Panc1 (cell line): ENCODE measurements at regions not wholly inside any gene's neighbourhood (a gene's known extent, or its start where the extent isn't known, plus 50 kb on each side); places are given as distances from the start of the nearest gene placed in this dataset.

ENCODE experiments used
- ATAC-seq: fragments of 200-7000 bp; cut with Tn5 transposase; 2 replicates; pipeline ENCODE4 v1.9.1; 2020; ENCODE audit warnings: mild to moderate bottlenecking, moderate library complexity
- BruUV-seq: library from RNA; stranded (reverse); fragments of 400-500 nt; replicated peaks from 2 replicates; lab custom pipeline; 2021; lab: Mats Ljungman, UMichigan
- CTCF ChIA-PET: fragments of 300-600 bp; sonication (Branson Sonifier 250); formaldehyde crosslinking; loops from one replicate; lab custom pipeline; 2022; ENCODE audit warnings: antibody characterized with exemption; lab: Charles Lee
- POLR2A ChIA-PET: fragments of 300-600 bp; sonication (Branson Sonifier 250); formaldehyde crosslinking; loops from one replicate; lab custom pipeline; 2022; ENCODE audit warnings: antibody characterized with exemption; lab: Charles Lee
- DNase-seq: peaks from one replicate; pipeline ENCODE4 v3.0.0-alpha.2; 2010; ENCODE audit warnings: low read depth, low spot score
- H3K27ac ChIP-seq: 2 replicates; pipeline ENCODE4 v1.5.1; 2011; ENCODE audit warnings: mild to moderate bottlenecking, low read length, inconsistent platforms
- H3K27me3 ChIP-seq: fragments of 200-500 bp; sonication (Bioruptor generic); 2 replicates; pipeline ENCODE4 v1.6.0; 2014; ENCODE audit warnings: low read length, inconsistent platforms; ENCODE audit not compliant: control insufficient read depth, insufficient read depth
- H3K36me3 ChIP-seq: fragments of 200-500 bp; sonication (Bioruptor generic); 2 replicates; pipeline ENCODE4 v1.5.1; 2014; ENCODE audit warnings: inconsistent platforms, mild to moderate bottlenecking, low read length, moderate library complexity; ENCODE audit not compliant: control insufficient read depth, insufficient read depth
- H3K4me1 ChIP-seq: 2 replicates; pipeline ENCODE4 v1.5.1; 2011; ENCODE audit warnings: inconsistent platforms, mild to moderate bottlenecking, low read length, moderate library complexity; ENCODE audit not compliant: control insufficient read depth, insufficient read depth
- H3K4me3 ChIP-seq, 2 experiments: 2 replicates each; pipeline ENCODE4 v1.5.1; 2011 to 2012; ENCODE audit warnings: low read depth in 2 of 2, low read length in 2 of 2, mild to moderate bottlenecking in 2 of 2, inconsistent platforms in 1 of 2, moderate library complexity in 1 of 2
- H3K9me3 ChIP-seq: fragments of 200-500 bp; sonication (Bioruptor generic); 2 replicates; pipeline ENCODE4 v1.5.1; 2014; ENCODE audit warnings: low read depth, mild to moderate bottlenecking, inconsistent platforms, low read length, moderate library complexity; ENCODE audit not compliant: control insufficient read depth, insufficient read depth
- POLR2AphosphoS5 ChIP-seq: IDR thresholded peaks from 2 replicates; pipeline ENCODE4 v1.6.1; 2012; ENCODE audit warnings: mild to moderate bottlenecking, low read depth, low read length, moderate library complexity
- SIN3A ChIP-seq: IDR thresholded peaks from 2 replicates; pipeline ENCODE4 v1.6.1; 2012; ENCODE audit warnings: low read depth, mild to moderate bottlenecking, low read length, moderate library complexity, borderline replicate concordance; ENCODE audit not compliant: insufficient read depth
- TCF7L2 ChIP-seq: IDR thresholded peaks from 2 replicates; pipeline ENCODE4 v1.6.1; 2011; ENCODE audit warnings: mild to moderate bottlenecking, low read depth, low read length, inconsistent platforms
- in situ Hi-C: cut with HindIII; loops from 2 replicates; pipeline ENCODE4 v1.10.0; 2016; ENCODE audit warnings: low sequenced_read_pairs, low pct_unique_long_range_greater_than_20kb
- intact Hi-C: fragments of 100-400 bp; cut with micrococcal nuclease; formaldehyde crosslinking; loops from one replicate; pipeline ENCODE4 v1.10.0; 2022; ENCODE audit not compliant: unreplicated experiment
- TF ChIP-seq, protein P1 (sequence below): fragments of 450-650 bp; IDR thresholded peaks from 2 replicates; pipeline ENCODE4 v1.5.1; 2017; ENCODE audit warnings: mild to moderate bottlenecking
- TF ChIP-seq, protein P2 (sequence below), 2 experiments: IDR thresholded peaks; 2 replicates each; pipeline ENCODE4 v1.6.1; 2011 to 2012; ENCODE audit warnings: low read depth in 2 of 2, control low read depth in 1 of 2, low read length in 1 of 2, mild to moderate bottlenecking in 1 of 2, moderate library complexity in 1 of 2; ENCODE audit not compliant: insufficient read depth in 1 of 2

DNA sequence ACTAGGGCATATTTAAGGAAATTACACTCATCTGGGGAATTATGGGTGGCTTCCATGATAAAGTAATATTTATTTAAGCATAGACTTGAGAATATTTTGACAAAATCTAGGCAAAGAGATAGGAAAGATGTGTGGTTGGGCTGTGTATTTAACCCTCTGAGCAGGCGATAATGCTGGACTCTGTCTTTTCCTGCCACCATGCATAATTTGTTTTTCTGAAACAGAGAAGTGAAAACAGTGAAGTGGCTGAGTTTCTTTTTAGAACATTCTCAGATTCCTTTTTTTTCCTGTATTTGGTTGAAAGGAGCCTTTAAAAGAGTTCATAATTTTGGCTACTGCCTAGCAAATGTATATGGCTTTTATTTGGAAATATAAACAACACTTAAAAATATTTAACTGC is 104.8 kb upstream of the CDH19 start:
- in situ Hi-C loops, result no loop called here
- ChIA-PET POLR2A (no interaction called here), CTCF (no interaction called here)
- no TSS peak for BruUV-seq
- TF ChIP-seq, protein P1, sequence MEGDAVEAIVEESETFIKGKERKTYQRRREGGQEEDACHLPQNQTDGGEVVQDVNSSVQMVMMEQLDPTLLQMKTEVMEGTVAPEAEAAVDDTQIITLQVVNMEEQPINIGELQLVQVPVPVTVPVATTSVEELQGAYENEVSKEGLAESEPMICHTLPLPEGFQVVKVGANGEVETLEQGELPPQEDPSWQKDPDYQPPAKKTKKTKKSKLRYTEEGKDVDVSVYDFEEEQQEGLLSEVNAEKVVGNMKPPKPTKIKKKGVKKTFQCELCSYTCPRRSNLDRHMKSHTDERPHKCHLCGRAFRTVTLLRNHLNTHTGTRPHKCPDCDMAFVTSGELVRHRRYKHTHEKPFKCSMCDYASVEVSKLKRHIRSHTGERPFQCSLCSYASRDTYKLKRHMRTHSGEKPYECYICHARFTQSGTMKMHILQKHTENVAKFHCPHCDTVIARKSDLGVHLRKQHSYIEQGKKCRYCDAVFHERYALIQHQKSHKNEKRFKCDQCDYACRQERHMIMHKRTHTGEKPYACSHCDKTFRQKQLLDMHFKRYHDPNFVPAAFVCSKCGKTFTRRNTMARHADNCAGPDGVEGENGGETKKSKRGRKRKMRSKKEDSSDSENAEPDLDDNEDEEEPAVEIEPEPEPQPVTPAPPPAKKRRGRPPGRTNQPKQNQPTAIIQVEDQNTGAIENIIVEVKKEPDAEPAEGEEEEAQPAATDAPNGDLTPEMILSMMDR, result no peak
- TF ChIP-seq POLR2AphosphoS5, result no peak
- TF ChIP-seq, protein P2, sequence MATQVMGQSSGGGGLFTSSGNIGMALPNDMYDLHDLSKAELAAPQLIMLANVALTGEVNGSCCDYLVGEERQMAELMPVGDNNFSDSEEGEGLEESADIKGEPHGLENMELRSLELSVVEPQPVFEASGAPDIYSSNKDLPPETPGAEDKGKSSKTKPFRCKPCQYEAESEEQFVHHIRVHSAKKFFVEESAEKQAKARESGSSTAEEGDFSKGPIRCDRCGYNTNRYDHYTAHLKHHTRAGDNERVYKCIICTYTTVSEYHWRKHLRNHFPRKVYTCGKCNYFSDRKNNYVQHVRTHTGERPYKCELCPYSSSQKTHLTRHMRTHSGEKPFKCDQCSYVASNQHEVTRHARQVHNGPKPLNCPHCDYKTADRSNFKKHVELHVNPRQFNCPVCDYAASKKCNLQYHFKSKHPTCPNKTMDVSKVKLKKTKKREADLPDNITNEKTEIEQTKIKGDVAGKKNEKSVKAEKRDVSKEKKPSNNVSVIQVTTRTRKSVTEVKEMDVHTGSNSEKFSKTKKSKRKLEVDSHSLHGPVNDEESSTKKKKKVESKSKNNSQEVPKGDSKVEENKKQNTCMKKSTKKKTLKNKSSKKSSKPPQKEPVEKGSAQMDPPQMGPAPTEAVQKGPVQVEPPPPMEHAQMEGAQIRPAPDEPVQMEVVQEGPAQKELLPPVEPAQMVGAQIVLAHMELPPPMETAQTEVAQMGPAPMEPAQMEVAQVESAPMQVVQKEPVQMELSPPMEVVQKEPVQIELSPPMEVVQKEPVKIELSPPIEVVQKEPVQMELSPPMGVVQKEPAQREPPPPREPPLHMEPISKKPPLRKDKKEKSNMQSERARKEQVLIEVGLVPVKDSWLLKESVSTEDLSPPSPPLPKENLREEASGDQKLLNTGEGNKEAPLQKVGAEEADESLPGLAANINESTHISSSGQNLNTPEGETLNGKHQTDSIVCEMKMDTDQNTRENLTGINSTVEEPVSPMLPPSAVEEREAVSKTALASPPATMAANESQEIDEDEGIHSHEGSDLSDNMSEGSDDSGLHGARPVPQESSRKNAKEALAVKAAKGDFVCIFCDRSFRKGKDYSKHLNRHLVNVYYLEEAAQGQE (IDR thresholded peaks at IDR 0.05; ENCODE audit: insufficient read depth in 1 of 2, low read depth in 2 of 2, low read length in 1 of 2), result no peak
- TF ChIP-seq SIN3A, result no peak
- no peak for TF ChIP-seq TCF7L2
- intact Hi-C loops, result no loop called here
- Histone ChIP-seq H3K9me3 (no peaks in the 10 kb centered on the region), H3K4me3 (no peak overlapping the region), H3K36me3 (no peaks in the 10 kb centered on the region; the same call in 1 of the 2 replicates), H3K27ac (no peak overlapping the region), H3K27me3 (no peaks in the 10 kb centered on the region), H3K4me1 (no peaks in the 10 kb centered on the region)
- ATAC-seq (no peak), DNase-seq (no peak)

DNA sequence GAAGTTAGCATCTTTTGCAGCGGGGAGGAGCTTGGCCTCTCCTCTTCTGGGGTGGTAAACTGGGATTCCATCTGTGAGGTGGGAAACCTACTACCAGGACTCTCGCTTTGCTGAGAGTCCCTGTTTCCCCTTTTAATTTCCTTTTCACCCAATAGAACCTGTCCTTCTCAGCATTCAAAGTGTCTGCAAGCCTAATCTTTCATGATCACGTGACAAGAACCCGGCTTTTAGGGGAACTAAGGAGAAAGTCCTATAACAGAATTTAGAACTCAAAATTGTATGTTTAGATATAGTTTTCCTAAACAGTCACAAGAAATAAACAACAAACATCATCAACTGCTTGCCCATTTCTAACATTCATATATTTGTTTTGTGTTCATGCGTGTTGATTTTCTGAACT is 103.6 kb upstream of the CDH19 start:
- no TSS peak for BruUV-seq
- POLR2A ChIA-PET, result no interaction called here

More for the DNA sequence above, 103.6 kb upstream of the CDH19 start:
- no peaks in the 10 kb centered on the region; the same call in 1 of the 2 replicates for H3K36me3 ChIP-seq
- no peaks in the 10 kb centered on the region for H3K9me3 ChIP-seq
- CTCF ChIA-PET, result no interaction called here
- no peak for DNase-seq
- no peak overlapping the region for H3K4me3 ChIP-seq
- TF ChIP-seq, protein P1, result no peak
- TF ChIP-seq, protein P2 (IDR thresholded peaks at IDR 0.05; ENCODE audit: insufficient read depth in 1 of 2, low read depth in 2 of 2, low read length in 1 of 2), result no peak
- TF ChIP-seq SIN3A (no peak), POLR2AphosphoS5 (no peak), TCF7L2 (no peak)
- intact Hi-C loops (no loop called here), in situ Hi-C loops (no loop called here)
- H3K4me1 ChIP-seq, result no peaks in the 10 kb centered on the region
- H3K27me3 ChIP-seq, result no peaks in the 10 kb centered on the region
- H3K27ac ChIP-seq, result no peak overlapping the region
- ATAC-seq, result no peak
